DMS79 (cell line): ENCODE measurements at regions not wholly inside any gene's neighbourhood (a gene's known extent, or its start where the extent isn't known, plus 50 kb on each side); places are given as distances from the start of the nearest gene placed in this dataset.
A peak's percentile ranks its signal among the peaks of the same experiment; 100 is the strongest.
"Not testable (repeated sequence)": the region's sequence is repeated elsewhere in the genome, so short reads cannot be mapped to it uniquely, and the experiment has no call there.

ENCODE experiments used
- DNase-seq: peaks from one replicate; lab custom pipeline; 2025; lab: John Stamatoyannopoulos, UW

- DNase-seq, result no peak
Measured at GRCh38 chr3:34646911-34647460, 848.6 kb downstream of the PDCD6IP start.

GRCh38 chr3:34650131-34650530 is 851.7 kb downstream of the PDCD6IP start:
- DNase-seq, result no peak

DNA sequence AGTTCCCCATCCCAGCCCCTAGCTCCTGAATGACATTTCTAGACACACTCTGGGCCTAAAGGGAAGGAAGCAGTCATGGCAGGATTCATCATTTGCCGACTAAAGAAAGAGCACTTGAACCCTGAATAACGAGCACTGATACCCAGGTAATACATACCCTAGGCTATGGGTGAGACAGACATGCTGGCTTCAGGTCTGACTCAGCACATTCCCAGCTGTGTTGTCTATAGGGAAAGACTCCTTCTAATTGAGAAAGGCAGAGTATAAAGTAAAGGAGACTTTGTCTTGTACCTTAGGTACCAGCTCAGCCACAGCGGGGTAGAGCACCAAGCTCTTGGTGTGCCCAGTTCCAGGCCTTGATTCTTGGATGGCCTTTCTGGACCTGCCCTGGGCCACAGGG is 870.5 kb downstream of the PDCD6IP start:
- DNase-seq, result no peak

GRCh38 chr3:34669490-34669889 is 871.1 kb downstream of the PDCD6IP start:
- no peak for DNase-seq

DNA sequence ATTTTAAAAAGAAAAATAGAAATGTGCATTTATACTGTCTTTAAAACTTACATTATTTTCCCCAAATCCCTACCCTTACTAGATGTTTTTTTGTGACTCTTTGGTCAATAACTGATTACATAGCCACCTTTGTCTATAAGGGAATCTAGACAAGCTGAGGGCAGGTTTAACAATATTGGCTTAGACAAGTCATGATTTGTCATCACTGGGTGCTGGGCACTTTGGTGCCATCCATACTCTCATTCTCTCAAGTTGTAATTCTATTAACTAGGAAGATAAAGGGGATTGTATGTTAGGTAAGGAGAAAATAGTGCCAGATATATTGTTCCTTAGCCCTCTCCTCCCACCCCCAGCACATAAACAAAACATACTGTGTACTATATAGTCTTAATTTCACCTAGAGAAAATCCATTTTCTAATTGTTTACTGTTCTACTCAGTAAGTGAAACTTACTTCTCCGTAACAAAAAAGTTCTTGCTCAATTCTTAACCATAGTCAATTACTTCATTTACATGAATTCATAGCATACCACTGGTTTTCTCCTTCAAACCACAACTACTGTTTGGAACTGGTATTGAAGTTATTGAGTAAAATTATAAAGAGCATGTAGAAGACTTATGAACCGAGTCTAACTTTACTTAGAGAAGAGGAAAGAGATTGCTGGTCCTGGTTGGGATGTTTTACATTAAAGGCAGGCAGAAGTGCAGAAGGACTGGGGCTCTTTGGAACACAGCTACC is 877.1 kb downstream of the PDCD6IP start:
- no peak for DNase-seq

- DNase-seq, result no peak
Measured at GRCh38 chr3:34676436-34676835, 878.0 kb downstream of the PDCD6IP start.

DNA sequence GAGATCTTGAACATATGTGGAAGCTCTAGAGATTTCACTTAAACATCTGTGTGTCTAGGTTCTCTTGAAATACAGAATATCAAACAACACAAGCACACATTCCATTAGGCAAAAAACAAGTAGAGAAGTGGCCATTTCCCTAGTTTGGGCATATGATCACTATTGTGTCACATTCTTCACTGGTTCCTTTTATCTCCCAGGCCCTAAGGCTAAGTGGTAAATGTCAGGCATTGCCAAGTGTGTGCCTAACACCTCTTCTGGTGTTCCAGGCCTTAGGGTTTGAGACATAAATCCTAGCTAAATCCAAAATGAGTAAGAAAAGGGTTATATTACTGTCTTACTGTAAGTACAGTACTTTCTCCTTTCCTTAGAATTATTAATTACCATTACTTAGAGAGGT is 880.1 kb downstream of the PDCD6IP start:
- DNase-seq, result no peak

DNA sequence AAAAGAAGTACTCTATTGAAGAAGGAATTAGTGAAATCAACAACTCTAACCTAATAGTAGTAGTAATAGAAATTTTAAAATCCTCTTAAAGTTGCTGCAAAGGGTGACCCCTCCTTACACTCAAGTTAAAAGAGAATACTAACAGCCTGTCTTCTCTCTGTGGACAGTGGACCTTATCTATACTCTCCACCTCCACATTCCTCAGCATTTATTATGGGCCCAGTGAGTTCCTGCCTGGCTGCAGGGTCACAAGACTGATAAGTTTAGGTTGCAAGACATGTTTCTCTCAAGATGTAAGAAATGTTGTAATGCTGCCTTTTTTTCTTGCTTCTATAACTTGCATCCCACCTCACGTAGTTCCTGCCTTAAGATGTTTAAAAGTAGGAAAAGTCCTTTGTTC is 880.6 kb downstream of the PDCD6IP start:
- DNase-seq, result not testable (repeated sequence)

DNA sequence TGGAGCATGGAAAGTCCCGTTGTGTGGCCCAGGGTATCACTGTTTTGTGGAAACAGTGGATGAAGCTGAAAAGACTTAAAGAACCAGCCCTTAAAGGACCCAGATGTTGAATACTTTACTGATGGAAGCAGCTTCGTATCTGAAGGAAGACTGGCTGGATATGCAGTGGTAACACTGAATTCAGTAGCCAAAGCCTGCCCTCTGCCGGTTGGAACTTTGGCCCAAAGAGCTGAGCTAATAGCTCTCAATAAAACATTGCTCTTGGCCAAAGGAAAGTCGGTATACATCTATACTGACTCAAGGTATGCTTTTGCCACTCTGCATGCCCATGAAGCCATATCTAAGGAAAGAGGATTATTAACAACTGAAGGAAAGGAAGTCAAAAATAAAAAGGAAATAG is 885.4 kb downstream of the PDCD6IP start:
- no peak for DNase-seq

DNA sequence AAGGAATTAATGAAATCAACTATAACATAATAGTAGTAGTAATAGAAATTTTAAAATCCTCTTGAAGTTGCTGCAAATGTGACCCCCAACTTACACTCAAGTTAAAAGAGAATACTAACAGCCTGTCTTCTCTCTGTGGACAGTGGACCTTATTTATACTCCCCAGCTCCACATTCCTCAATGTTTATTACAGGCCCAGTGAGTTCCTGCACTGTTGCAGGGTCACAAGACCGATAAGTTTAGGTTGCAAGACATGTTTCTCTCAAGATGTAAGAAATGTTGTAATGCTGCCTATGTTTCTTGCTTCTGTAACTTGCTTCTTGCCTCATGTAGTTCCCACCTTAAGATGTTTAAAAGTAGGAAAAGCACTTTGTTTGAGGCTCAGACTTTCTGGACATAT is 888.1 kb downstream of the PDCD6IP start:
- DNase-seq, result no peak

- DNase-seq, result no peak
Measured at GRCh38 chr3:34687671-34688070, 889.2 kb downstream of the PDCD6IP start.

DNA sequence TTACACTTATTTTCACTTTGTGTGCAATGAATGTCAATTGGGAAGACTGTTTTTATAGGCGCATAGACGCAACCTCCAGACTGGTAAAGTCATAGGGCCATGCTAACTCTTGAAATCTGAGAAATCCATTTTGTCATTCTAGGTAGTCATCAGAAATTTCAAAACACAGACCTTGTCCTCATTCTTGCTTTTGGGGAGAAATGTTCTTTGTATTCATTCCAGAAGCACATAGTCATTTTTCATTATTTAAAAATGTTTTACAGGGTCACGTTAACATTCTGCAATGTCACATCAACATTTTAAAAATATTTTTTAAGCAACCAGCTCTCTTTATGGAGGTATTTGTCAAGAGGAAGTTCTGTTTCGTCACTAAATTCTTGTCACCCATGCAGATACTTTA is 898.4 kb downstream of the PDCD6IP start:
- DNase-seq, result no peak

DNA sequence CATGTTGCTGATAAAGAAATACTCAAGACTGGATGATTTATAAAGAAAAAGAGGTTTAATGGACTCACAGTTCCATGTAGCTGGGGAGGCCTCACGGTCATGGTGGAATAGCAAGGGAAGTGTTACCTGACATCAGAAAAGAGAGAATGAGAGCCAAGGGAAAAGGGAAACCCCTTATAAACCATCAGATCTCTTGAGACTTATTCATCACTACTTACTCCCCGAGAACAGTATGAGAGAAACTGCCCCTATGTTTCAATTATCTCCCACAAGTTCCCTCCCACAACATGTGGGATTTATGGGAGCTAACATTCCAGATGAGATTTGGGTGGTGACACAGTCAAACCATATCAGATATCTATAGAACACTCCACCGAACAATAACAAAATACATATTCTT is 904.6 kb downstream of the PDCD6IP start:
- no peak for DNase-seq

- DNase-seq, result no peak
Measured at GRCh38 chr3:34724916-34725499, 914.3 kb upstream of the ARPP21 start.

DNA sequence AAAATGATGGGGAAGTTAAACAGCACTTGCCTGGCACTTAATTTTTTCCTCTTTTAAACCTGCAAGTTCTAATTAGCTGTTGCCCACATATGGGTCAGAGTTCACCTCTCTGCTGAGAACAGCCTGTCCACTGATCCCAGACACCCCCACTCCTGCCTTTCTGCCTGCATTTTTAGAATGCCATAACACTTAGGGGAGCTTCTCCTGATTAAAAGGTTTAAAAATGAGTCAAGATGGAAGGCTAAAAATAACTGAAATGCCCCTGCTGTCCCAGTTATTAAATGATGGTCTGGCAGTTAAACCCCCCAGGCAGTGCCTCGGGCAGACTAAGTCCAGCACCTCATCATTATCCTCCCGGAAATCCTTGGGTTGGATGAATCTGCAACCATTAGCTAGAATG is 913.6 kb upstream of the ARPP21 start:
- no peak for DNase-seq

- no peak for DNase-seq
Measured at GRCh38 chr3:34727700-34728099, 911.6 kb upstream of the ARPP21 start.

DNA sequence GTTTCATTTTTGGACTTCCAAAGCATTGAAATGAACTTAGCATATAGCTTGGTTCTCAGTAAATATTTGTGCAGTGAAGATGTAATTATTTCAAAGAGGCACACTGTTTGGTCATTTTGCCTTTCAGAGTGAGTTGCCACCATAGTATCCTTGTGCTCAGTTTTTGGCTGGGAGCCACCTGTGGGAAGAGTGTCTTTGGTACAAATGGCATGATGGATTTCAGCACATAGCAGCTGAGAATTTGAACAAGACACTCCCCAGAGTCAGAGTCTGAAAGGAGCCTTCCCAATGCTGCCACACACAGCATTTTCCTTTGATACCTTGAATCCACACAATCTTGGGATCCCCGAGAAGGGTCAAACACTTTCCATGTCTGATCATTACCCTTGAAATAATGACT is 897.2 kb upstream of the ARPP21 start:
- DNase-seq, result no peak

DNA sequence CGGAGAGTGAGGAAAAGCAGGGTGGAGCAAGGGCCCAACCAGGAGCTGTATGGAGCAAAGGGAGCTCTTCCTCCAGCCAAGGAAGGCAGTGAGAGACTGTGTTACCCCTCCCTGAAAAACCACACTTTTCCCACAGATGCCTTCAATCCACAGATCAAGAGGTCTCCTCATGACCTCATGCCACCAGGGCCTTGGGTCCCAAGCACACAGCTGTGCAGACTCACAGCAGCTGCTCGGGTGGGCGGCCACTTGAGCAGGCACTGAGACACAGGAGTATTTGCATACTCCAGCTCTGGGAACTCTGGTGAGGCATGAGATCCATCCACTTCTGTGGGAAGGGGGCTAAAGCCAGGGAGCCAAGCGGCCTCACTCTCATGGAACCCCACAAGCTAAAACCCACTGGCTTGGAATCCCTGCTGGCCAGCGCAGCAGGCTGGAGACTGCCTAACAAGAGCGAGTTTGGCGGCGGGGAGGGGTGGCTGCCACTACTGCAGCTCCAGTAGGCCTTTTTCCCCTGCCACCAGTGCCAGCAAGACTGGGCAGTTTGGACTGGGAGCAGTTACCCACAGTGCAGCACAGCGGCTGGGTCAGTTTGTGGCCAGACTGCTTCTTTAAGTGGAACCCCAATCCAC is 880.6 kb upstream of the ARPP21 start:
- DNase-seq, result no peak

GRCh38 chr3:34777386-34777785 is 861.9 kb upstream of the ARPP21 start:
- DNase-seq, result no peak

- no peak for DNase-seq
Measured at GRCh38 chr3:34779092-34779491, 860.2 kb upstream of the ARPP21 start.

DNA sequence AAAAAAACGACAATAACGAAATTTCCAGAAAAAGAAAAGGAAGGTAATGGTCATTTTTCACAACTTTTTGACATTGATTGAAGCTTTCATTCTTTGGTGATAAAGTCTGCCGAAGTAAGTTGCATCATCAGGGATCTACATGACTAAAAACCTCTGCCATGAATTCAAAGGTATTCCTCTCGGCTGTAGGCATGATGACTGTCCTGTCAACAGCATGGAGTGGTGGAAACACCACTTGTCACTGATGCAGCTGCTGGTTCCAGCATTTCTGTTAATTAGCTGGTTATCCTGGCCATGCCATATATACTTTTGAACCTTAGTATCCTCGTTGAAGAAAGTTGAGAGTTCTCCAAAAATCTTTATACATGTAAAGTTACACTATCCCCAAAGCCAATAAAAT is 859.0 kb upstream of the ARPP21 start:
- DNase-seq, result no peak

DNA sequence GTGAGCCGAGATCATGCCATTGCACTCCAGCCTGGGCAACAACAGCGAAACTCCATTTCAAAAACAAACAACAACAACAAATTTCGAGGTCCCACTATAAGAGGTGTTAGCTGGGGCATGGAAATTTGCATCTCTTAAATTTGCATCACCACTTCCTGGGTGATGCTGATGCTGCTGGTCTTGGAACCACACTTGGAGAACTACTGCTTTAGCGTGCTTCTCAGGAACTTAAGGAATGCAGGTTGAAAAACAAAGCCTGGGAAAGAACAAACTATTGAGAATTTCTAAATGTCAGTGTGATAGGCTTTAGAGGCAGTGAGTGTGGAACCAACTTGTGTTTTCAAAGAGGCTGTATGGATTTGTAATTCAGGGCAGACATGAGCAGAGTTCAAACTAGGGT is 858.4 kb upstream of the ARPP21 start:
- DNase-seq, result no peak

DNA sequence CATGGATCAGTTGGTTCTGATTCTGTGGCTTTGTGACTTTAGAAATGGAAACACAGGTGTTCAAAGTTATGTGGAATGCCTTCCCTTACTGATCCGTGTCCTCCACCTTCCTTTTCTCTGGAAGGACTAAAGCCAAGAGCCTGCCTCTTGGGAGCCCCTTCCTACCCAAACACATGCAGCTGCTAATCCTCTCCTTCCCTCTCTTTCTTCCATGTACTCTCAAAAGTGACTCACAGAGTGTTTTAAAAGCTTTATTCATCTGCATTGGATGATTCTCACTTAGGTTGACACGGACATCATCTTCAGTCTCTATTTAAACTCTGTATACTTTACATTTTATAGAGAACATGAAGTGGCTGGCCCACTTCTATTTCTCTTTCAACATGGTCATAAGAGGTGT is 856.5 kb upstream of the ARPP21 start:
- DNase-seq, result peak; percentile 19
